Calu3 (cell line): ENCODE measurements at regions not wholly inside any gene's neighbourhood (a gene's known extent, or its start where the extent isn't known, plus 50 kb on each side); places are given as distances from the start of the nearest gene placed in this dataset.

Experiments
- BruUV-seq: library from RNA; stranded (reverse); fragments of 400-500 nt; replicated peaks from 2 replicates; lab custom pipeline; 2021; lab: Mats Ljungman, UMichigan
- CTCF ChIA-PET: fragments of 300-600 bp; sonication (Branson Sonifier 250); formaldehyde crosslinking; loops from one replicate; lab custom pipeline; 2022; ENCODE audit warnings: antibody characterized with exemption; lab: Charles Lee
- DNase-seq: peaks from one replicate; pipeline ENCODE4 v3.0.0; 2022
- H3K27ac Mint-ChIP-seq: one replicate; pipeline ENCODE4 v1.8.0; 2022; ENCODE audit warnings: mixed read lengths; ENCODE audit not compliant: unreplicated experiment
- H3K27me3 Mint-ChIP-seq: one replicate; pipeline ENCODE4 v1.8.0; 2022; ENCODE audit warnings: mixed read lengths; ENCODE audit not compliant: unreplicated experiment
- H3K36me3 Mint-ChIP-seq: one replicate; pipeline ENCODE4 v1.8.0; 2022; ENCODE audit warnings: mild to moderate bottlenecking, moderate library complexity, mixed read lengths; ENCODE audit not compliant: insufficient read depth, unreplicated experiment
- H3K4me1 Mint-ChIP-seq: one replicate; pipeline ENCODE4 v1.8.0; 2022; ENCODE audit warnings: mild to moderate bottlenecking, low read depth, mixed read lengths; ENCODE audit not compliant: unreplicated experiment
- H3K4me3 Mint-ChIP-seq: one replicate; pipeline ENCODE4 v1.8.0; 2022; ENCODE audit warnings: mild to moderate bottlenecking, low read depth, moderate library complexity, mixed read lengths; ENCODE audit not compliant: unreplicated experiment
- H3K9me3 Mint-ChIP-seq: one replicate; pipeline ENCODE4 v1.8.0; 2022; ENCODE audit warnings: low read depth, mixed read lengths; ENCODE audit not compliant: unreplicated experiment
- intact Hi-C: fragments of 100-400 bp; cut with micrococcal nuclease; formaldehyde crosslinking; loops from one replicate; pipeline ENCODE4 v1.10.0; 2022; ENCODE audit not compliant: unreplicated experiment
- TF ChIP-seq, protein P1 (sequence below): fragments of 200-600 bp; IDR thresholded peaks from one replicate; pipeline ENCODE4 v1.8.0; 2022; ENCODE audit warnings: antibody characterized with exemption; ENCODE audit not compliant: unreplicated experiment

GRCh38 chr2:228938629-228939028, 332.5 kb downstream of the PID1 start:
- no peak overlapping the region for H3K4me3 Mint-ChIP-seq
- H3K9me3 Mint-ChIP-seq, result peaks cover 21% of the 10 kb centered on the region
- no peaks in the 10 kb centered on the region for H3K4me1 Mint-ChIP-seq
- no peaks in the 10 kb centered on the region for H3K27me3 Mint-ChIP-seq
- intact Hi-C loops, result no loop called here
- no peaks in the 10 kb centered on the region for H3K36me3 Mint-ChIP-seq
- no peak overlapping the region for H3K27ac Mint-ChIP-seq
- CTCF ChIA-PET, result interaction anchor here (0.6 kb wide), 1 partner anchor 18 kb away, joined by 3 read pairs; no protein-coding TSS in a partner anchor
- TF ChIP-seq, protein P1, sequence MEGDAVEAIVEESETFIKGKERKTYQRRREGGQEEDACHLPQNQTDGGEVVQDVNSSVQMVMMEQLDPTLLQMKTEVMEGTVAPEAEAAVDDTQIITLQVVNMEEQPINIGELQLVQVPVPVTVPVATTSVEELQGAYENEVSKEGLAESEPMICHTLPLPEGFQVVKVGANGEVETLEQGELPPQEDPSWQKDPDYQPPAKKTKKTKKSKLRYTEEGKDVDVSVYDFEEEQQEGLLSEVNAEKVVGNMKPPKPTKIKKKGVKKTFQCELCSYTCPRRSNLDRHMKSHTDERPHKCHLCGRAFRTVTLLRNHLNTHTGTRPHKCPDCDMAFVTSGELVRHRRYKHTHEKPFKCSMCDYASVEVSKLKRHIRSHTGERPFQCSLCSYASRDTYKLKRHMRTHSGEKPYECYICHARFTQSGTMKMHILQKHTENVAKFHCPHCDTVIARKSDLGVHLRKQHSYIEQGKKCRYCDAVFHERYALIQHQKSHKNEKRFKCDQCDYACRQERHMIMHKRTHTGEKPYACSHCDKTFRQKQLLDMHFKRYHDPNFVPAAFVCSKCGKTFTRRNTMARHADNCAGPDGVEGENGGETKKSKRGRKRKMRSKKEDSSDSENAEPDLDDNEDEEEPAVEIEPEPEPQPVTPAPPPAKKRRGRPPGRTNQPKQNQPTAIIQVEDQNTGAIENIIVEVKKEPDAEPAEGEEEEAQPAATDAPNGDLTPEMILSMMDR, result no peak
- DNase-seq, result no peak
- BruUV-seq, result no TSS peak

GRCh38 chr2:228927028-228928010, 343.8 kb downstream of the PID1 start:
- H3K4me1 Mint-ChIP-seq, result no peaks in the 10 kb centered on the region
- CTCF ChIA-PET, result no interaction called here
- intact Hi-C loops, result no loop called here
- no peaks in the 10 kb centered on the region for H3K27me3 Mint-ChIP-seq
- no peak for DNase-seq
- peaks cover 8% of the 10 kb centered on the region for H3K9me3 Mint-ChIP-seq
- H3K36me3 Mint-ChIP-seq, result no peaks in the 10 kb centered on the region
- H3K27ac Mint-ChIP-seq, result no peak overlapping the region
- no TSS peak for BruUV-seq
- no peak overlapping the region for H3K4me3 Mint-ChIP-seq
- TF ChIP-seq, protein P1, result no peak

GRCh38 chr2:228919808-228920207, 351.3 kb downstream of the PID1 start:
- CTCF ChIA-PET, result no interaction called here
- no peaks in the 10 kb centered on the region for H3K4me1 Mint-ChIP-seq
- peaks cover 8% of the 10 kb centered on the region for H3K9me3 Mint-ChIP-seq
- H3K27ac Mint-ChIP-seq, result no peak overlapping the region
- no peaks in the 10 kb centered on the region for H3K36me3 Mint-ChIP-seq
- no TSS peak for BruUV-seq
- intact Hi-C loops, result no loop called here
- TF ChIP-seq, protein P1, result no peak
- no peak overlapping the region for H3K4me3 Mint-ChIP-seq
- no peak for DNase-seq
- H3K27me3 Mint-ChIP-seq, result no peaks in the 10 kb centered on the region

- Mint-ChIP-seq H3K4me1 (no peaks in the 10 kb centered on the region), H3K9me3 (peaks cover 3% of the 10 kb centered on the region), H3K4me3 (no peak overlapping the region), H3K27ac (no peak overlapping the region), H3K36me3 (no peaks in the 10 kb centered on the region), H3K27me3 (no peaks in the 10 kb centered on the region)
- TF ChIP-seq, protein P1, result no peak
- CTCF ChIA-PET, result no interaction called here
- intact Hi-C loops, result no loop called here
- DNase-seq, result no peak
- BruUV-seq, result no TSS peak
Observed at GRCh38 chr2:228917220-228917619, 353.9 kb downstream of the PID1 start.
